Neuronal stem cell (in vitro differentiated cells): ENCODE measurements at regions not wholly inside any gene's neighbourhood (a gene's known extent, or its start where the extent isn't known, plus 50 kb on each side); places are given as distances from the start of the nearest gene placed in this dataset.

ENCODE experiments used
- DNase-seq: peaks from one replicate; pipeline ENCODE4 v3.0.0-alpha.2; 2013; ENCODE audit warnings: low spot score
- H2AFZ ChIP-seq: one replicate; pipeline ENCODE4 v1.6.1; 2013; ENCODE audit warnings: mild to moderate bottlenecking, low read length, inconsistent platforms
- H2AK5ac ChIP-seq: 2 replicates; pipeline ENCODE4 v1.6.1; 2013; ENCODE audit warnings: low read depth, mild to moderate bottlenecking, inconsistent platforms, low read length, moderate library complexity, mixed read lengths
- H2BK120ac ChIP-seq: 2 replicates; pipeline ENCODE4 v1.6.1; 2013; ENCODE audit warnings: low read depth, mild to moderate bottlenecking, inconsistent platforms, low read length, moderate library complexity, mixed read lengths
- H2BK12ac ChIP-seq: one replicate; pipeline ENCODE4 v1.6.1; 2013; ENCODE audit warnings: low read length, inconsistent platforms
- H2BK15ac ChIP-seq: 2 replicates; pipeline ENCODE4 v1.6.1; 2013; ENCODE audit warnings: mild to moderate bottlenecking, low read length, inconsistent platforms, mixed read lengths
- H2BK5ac ChIP-seq: one replicate; pipeline ENCODE4 v1.6.1; 2013; ENCODE audit warnings: inconsistent platforms, mild to moderate bottlenecking, low read length, moderate library complexity
- H3K14ac ChIP-seq: one replicate; pipeline ENCODE4 v1.6.1; 2013; ENCODE audit warnings: low read length, inconsistent platforms
- H3K18ac ChIP-seq: 2 replicates; pipeline ENCODE4 v1.6.1; 2013; ENCODE audit warnings: low read length, inconsistent platforms
- H3K23ac ChIP-seq: 2 replicates; pipeline ENCODE4 v1.6.1; 2013; ENCODE audit warnings: low read depth, mild to moderate bottlenecking, mixed read lengths, low read length, inconsistent platforms; ENCODE audit not compliant: poor library complexity
- H3K27ac ChIP-seq: replicated peaks from 3 replicates; pipeline ENCODE4 v1.5.1; 2013; ENCODE audit warnings: low read length, inconsistent platforms
- H3K27me3 ChIP-seq, 3 experiments: 2 replicates each; pipeline ENCODE4 v1.6.1; 2013; ENCODE audit warnings: low read length in 3 of 3, mild to moderate bottlenecking in 2 of 3, inconsistent platforms in 1 of 3, low read depth in 1 of 3, mixed read lengths in 1 of 3, moderate library complexity in 1 of 3; ENCODE audit not compliant: control insufficient read depth in 3 of 3, insufficient read depth in 3 of 3
- H3K36me3 ChIP-seq, 2 donors: replicated peaks in 1 of 2; 2 replicates each; pipeline ENCODE4 v1.6.1; 2013; ENCODE audit warnings: low read length in 2 of 2; ENCODE audit not compliant: control insufficient read depth in 2 of 2, insufficient read depth in 2 of 2
- H3K4ac ChIP-seq: 2 replicates; pipeline ENCODE4 v1.6.1; 2013; ENCODE audit warnings: inconsistent platforms, mild to moderate bottlenecking, low read length, moderate library complexity
- H3K4me1 ChIP-seq, 2 donors: 1 replicate in 1 of 2; 2 replicates in 1 of 2; pipeline ENCODE4 v1.6.1; 2013; ENCODE audit warnings: low read length in 2 of 2, low read depth in 1 of 2; ENCODE audit not compliant: control insufficient read depth in 2 of 2, insufficient read depth in 1 of 2
- H3K4me2 ChIP-seq: one replicate; pipeline ENCODE4 v1.6.1; 2013; ENCODE audit warnings: mild to moderate bottlenecking, low read length, inconsistent platforms; ENCODE audit not compliant: insufficient read depth, poor library complexity, severe bottlenecking
- H3K4me3 ChIP-seq, 2 donors: 2 replicates each; pipeline ENCODE4 v1.5.1; 2013; ENCODE audit warnings: low read length in 2 of 2, mild to moderate bottlenecking in 2 of 2, inconsistent platforms in 1 of 2, moderate library complexity in 1 of 2
- H3K79me1 ChIP-seq: one replicate; pipeline ENCODE4 v1.6.1; 2013; ENCODE audit warnings: low read depth, mild to moderate bottlenecking, inconsistent platforms, low read length, moderate library complexity
- H3K9ac ChIP-seq: one replicate; pipeline ENCODE4 v1.6.1; 2013; ENCODE audit warnings: mild to moderate bottlenecking, low read depth, low read length, inconsistent platforms; ENCODE audit not compliant: poor library complexity
- H3K9me3 ChIP-seq, 2 donors: replicated peaks in 1 of 2; 2 replicates each; pipeline versions ENCODE3 to v1.6.1; 2013; ENCODE audit warnings: low read length in 2 of 2, mild to moderate bottlenecking in 2 of 2, inconsistent platforms in 1 of 2, low read depth in 1 of 2, mixed read lengths in 1 of 2, moderate library complexity in 1 of 2; ENCODE audit not compliant: control insufficient read depth in 2 of 2, insufficient read depth in 1 of 2
- H4K8ac ChIP-seq: one replicate; pipeline ENCODE4 v1.6.1; 2013; ENCODE audit warnings: low read depth, mild to moderate bottlenecking, inconsistent platforms, low read length, moderate library complexity
- H4K91ac ChIP-seq: one replicate; pipeline ENCODE4 v1.6.1; 2013; ENCODE audit warnings: low read length, low read depth, mild to moderate bottlenecking, inconsistent platforms; ENCODE audit not compliant: poor library complexity
- WGBS, 2 donors: extraction: QIAGEN DNeasy Blood & Tissue Kit; methylation state at CpG; one replicate each; pipeline ENCODE4 v1.1.7; 2013; ENCODE audit warnings: missing lambda C conversion rate in 2 of 2, mixed read lengths in 1 of 2; ENCODE audit not compliant: insufficient read length in 2 of 2, insufficient replicate concordance in 1 of 2; ENCODE audit errors: extremely low coverage in 2 of 2; 5-methylcytosine and 5-hydroxymethylcytosine counted together

GRCh38 chr6:119764927-119765681 lies 415.5 kb upstream of the MAN1A1 start:
- Histone ChIP-seq H4K91ac (no peak overlapping the region), H2BK12ac (no peak overlapping the region), H3K18ac (no peak overlapping the region), H3K4ac (no peak overlapping the region), H2AFZ (peak overlapping the region; percentile 24), H2BK15ac (no peak overlapping the region), H2BK5ac (no peak overlapping the region), H3K4me3 (no peak overlapping the region), H3K9me3 (no peaks in the 10 kb centered on the region), H3K36me3 (no peaks in the 10 kb centered on the region), H3K14ac (no peak overlapping the region), H3K27ac (no peak overlapping the region), H3K4me2 (no peak overlapping the region), H3K23ac (no peak overlapping the region), H2BK120ac (no peak overlapping the region), H3K4me1 (no peaks in the 10 kb centered on the region), H3K79me1 (no peaks in the 10 kb centered on the region), H2AK5ac (no peak overlapping the region), H4K8ac (no peak overlapping the region), H3K27me3 (no peaks in the 10 kb centered on the region), H3K9ac (no peak overlapping the region)
- no CpG with 5 or more reads among the region's 7 CpGs for WGBS, 2 donors
- no peak for DNase-seq

GRCh38 chr6:119760046-119760445 lies 410.5 kb upstream of the MAN1A1 start:
- Histone ChIP-seq H2BK5ac (no peak overlapping the region), H3K18ac (no peak overlapping the region), H3K27me3 (no peaks in the 10 kb centered on the region), H2AK5ac (no peak overlapping the region), H3K23ac (no peak overlapping the region), H3K27ac (no peak overlapping the region), H3K36me3 (no peaks in the 10 kb centered on the region), H4K91ac (no peak overlapping the region), H2AFZ (no peak overlapping the region), H3K4ac (no peak overlapping the region), H3K4me3 (no peak overlapping the region), H3K14ac (no peak overlapping the region), H3K79me1 (no peaks in the 10 kb centered on the region), H2BK15ac (no peak overlapping the region), H3K9ac (no peak overlapping the region), H2BK12ac (no peak overlapping the region), H2BK120ac (no peak overlapping the region), H4K8ac (no peak overlapping the region), H3K4me2 (no peak overlapping the region), H3K4me1 (no peaks in the 10 kb centered on the region), H3K9me3 (no peaks in the 10 kb centered on the region)
- no peak for DNase-seq
- WGBS, 2 donors = no CpG with 5 or more reads among the region's 1 CpG

GRCh38 chr6:119758385-119758784 lies 408.8 kb upstream of the MAN1A1 start:
- Histone ChIP-seq H3K14ac (no peak overlapping the region), H2BK120ac (no peak overlapping the region), H3K27ac (no peak overlapping the region), H2BK5ac (no peak overlapping the region), H3K4me3 (no peak overlapping the region), H2BK12ac (no peak overlapping the region), H3K4me1 (no peaks in the 10 kb centered on the region), H3K9me3 (no peaks in the 10 kb centered on the region), H3K79me1 (no peaks in the 10 kb centered on the region), H3K27me3 (no peaks in the 10 kb centered on the region), H4K91ac (no peak overlapping the region), H3K23ac (no peak overlapping the region), H3K4me2 (no peak overlapping the region), H3K36me3 (no peaks in the 10 kb centered on the region), H2BK15ac (no peak overlapping the region), H3K18ac (peak overlapping the region; percentile 22), H4K8ac (no peak overlapping the region), H3K9ac (no peak overlapping the region), H2AFZ (no peak overlapping the region), H3K4ac (no peak overlapping the region), H2AK5ac (no peak overlapping the region)
- no CpG with 5 or more reads among the region's 3 CpGs for WGBS, 2 donors
- DNase-seq = no peak

- H3K4me1 ChIP-seq = no peaks in the 10 kb centered on the region
Measured at GRCh38 chr6:119757467-119757866, 407.9 kb upstream of the MAN1A1 start.

More at GRCh38 chr6:119757467-119757866, 407.9 kb upstream of the MAN1A1 start:
- Histone ChIP-seq H3K27ac (no peak overlapping the region), H2BK12ac (no peak overlapping the region), H2AFZ (no peak overlapping the region), H3K27me3 (no peaks in the 10 kb centered on the region), H3K4ac (no peak overlapping the region), H3K4me3 (no peak overlapping the region), H3K9ac (no peak overlapping the region), H3K4me2 (no peak overlapping the region), H3K18ac (no peak overlapping the region), H2AK5ac (no peak overlapping the region), H3K79me1 (no peaks in the 10 kb centered on the region), H3K23ac (no peak overlapping the region), H3K9me3 (no peaks in the 10 kb centered on the region), H3K14ac (no peak overlapping the region), H2BK120ac (no peak overlapping the region), H2BK15ac (no peak overlapping the region), H2BK5ac (no peak overlapping the region), H4K8ac (no peak overlapping the region), H3K36me3 (no peaks in the 10 kb centered on the region), H4K91ac (no peak overlapping the region)
- DNase-seq = no peak
- no CpG with 5 or more reads among the region's 2 CpGs for WGBS, 2 donors
